ENCODE measurements at regions not wholly inside any gene's neighbourhood (a gene's known extent, or its start where the extent isn't known, plus 50 kb on each side); places are given as distances from the start of the nearest gene placed in this dataset.

GRCh38 chr10:111724121-111724520, 459.4 kb downstream of the GPAM start (continued):
- no peak for TF ChIP-seq SIN3A (IDR thresholded peaks at IDR 0.05; ENCODE audit: low read depth, low read length)
- TF ChIP-seq NRF1 (conservative IDR thresholded peaks at IDR 0.05; ENCODE audit: low read depth, low read length): no peak
- TF ChIP-seq IKZF2 (IDR thresholded peaks at IDR 0.05): no peak

- DNase-seq (ENCODE audit: low read depth, low spot score): no peak
- ChIA-PET POLR2A (no interaction called here), RAD21 (ENCODE audit: unreplicated experiment) (no interaction called here), SMC1A (ENCODE audit: uncharacterized antibody, unreplicated experiment) (no interaction called here), CTCF (no interaction called here)
- BruUV-seq (replicated peaks): no TSS peak
- no peak overlapping the region for H3K4me2 ChIP-seq (ENCODE audit: control insufficient read depth, insufficient read depth)
- H3K9ac ChIP-seq (ENCODE audit: control insufficient read depth, insufficient read depth, low read length): no peak overlapping the region
- H3K9me3 ChIP-seq (replicated peaks; ENCODE audit: control insufficient read depth, insufficient read depth, low read length): no peaks in the 10 kb centered on the region
- H2AFZ ChIP-seq (ENCODE audit: control insufficient read depth, low read depth, low read length): no peak overlapping the region
- no peaks in the 10 kb centered on the region for H3K4me1 ChIP-seq (ENCODE audit: control insufficient read depth, insufficient read depth, low read length)
- intact Hi-C loops (cut with micrococcal nuclease; ENCODE audit: unreplicated experiment): no loop called here
- no peak overlapping the region for H3K4me3 ChIP-seq
- no peak for FAIRE-seq
- no peaks in the 10 kb centered on the region for H3K79me2 ChIP-seq (ENCODE audit: control insufficient read depth, insufficient read depth, low read length)
- H3K27me3 ChIP-seq (replicated peaks in 1 of 2; ENCODE audit: control insufficient read depth in 2 of 2, insufficient read depth in 2 of 2, low read length in 1 of 2): no peaks in the 10 kb centered on the region
- no peaks in the 10 kb centered on the region for H4K20me1 ChIP-seq (ENCODE audit: control insufficient read depth, insufficient read depth)
- H3K36me3 ChIP-seq (ENCODE audit: control insufficient read depth in 2 of 2, insufficient read depth in 2 of 2, low read length in 1 of 2): no peaks in the 10 kb centered on the region
- in situ Hi-C loops (cut with MboI): no loop called here
- ATAC-seq: no peak
- no peak overlapping the region for H3K27ac ChIP-seq (ENCODE audit: control insufficient read depth, insufficient read depth)
- TF ChIP-seq LARP7 (IDR thresholded peaks at IDR 0.05) (no peak), ZNF207 (IDR thresholded peaks at IDR 0.05; ENCODE audit: borderline replicate concordance) (no peak), USF1 (IDR thresholded peaks at IDR 0.05; ENCODE audit: borderline replicate concordance, extremely low read length, insufficient read depth, low read depth, low read length) (no peak), NKRF (conservative IDR thresholded peaks at IDR 0.05) (no peak), POU2F2 (IDR thresholded peaks at IDR 0.05; ENCODE audit: borderline replicate concordance, low read depth, low read length) (no peak), POLR2AphosphoS5 (IDR thresholded peaks at IDR 0.05; ENCODE audit: low read length) (no peak), RAD21 (IDR thresholded peaks at IDR 0.05; ENCODE audit: insufficient read depth, low read depth, low read length) (no peak), ZBTB33 (IDR thresholded peaks at IDR 0.05) (no peak), ZSCAN29 (IDR thresholded peaks at IDR 0.05) (no peak), SIN3A (IDR thresholded peaks at IDR 0.05; ENCODE audit: low read depth, low read length) (no peak), ZNF592 (IDR thresholded peaks at IDR 0.05) (no peak), TCF12 (IDR thresholded peaks at IDR 0.05; ENCODE audit: low read depth, low read length) (no peak), ZNF384 (IDR thresholded peaks at IDR 0.05; ENCODE audit: borderline replicate concordance, low read depth, low read length) (no peak), SMC3 (IDR thresholded peaks at IDR 0.05; ENCODE audit: borderline replicate concordance, low read length) (no peak)
These were observed 458.5 kb downstream of the GPAM start for GRCh38 chr10:111725050-111725449.
